H1 (cell line): ENCODE measurements at regions not wholly inside any gene's neighbourhood (a gene's known extent, or its start where the extent isn't known, plus 50 kb on each side); places are given as distances from the start of the nearest gene placed in this dataset.

Experiments used
- CTCF ChIA-PET: fragments of 300-600 bp; sonication (Branson Sonifier 250); formaldehyde crosslinking; loops from one replicate; lab custom pipeline; 2021; ENCODE audit not compliant: partially characterized antibody; lab: Charles Lee
- POLR2A ChIA-PET: fragments of 300-600 bp; sonication (Branson Sonifier 250); formaldehyde crosslinking; loops from one replicate; lab custom pipeline; 2021; ENCODE audit warnings: inconsistent platforms; ENCODE audit not compliant: partially characterized antibody; lab: Charles Lee
- DNase-seq, 2 experiments: peaks; one replicate each; pipeline versions ENCODE4 v3.0.0 to v3.0.0-alpha.2; 2010 to 2022; ENCODE audit warnings: low spot score in 2 of 2, low read depth in 1 of 2, mixed read lengths in 1 of 2
- FAIRE-seq: peaks from 2 replicates; lab custom pipeline; 2011; peaks lifted over from hg19 to GRCh38; lab: Jason Lieb, UNC
- H2AFZ ChIP-seq: 2 replicates; pipeline ENCODE4 v1.8.1; 2012; ENCODE audit warnings: low read length, inconsistent platforms
- H2AK5ac ChIP-seq: 2 replicates; pipeline ENCODE4 v1.6.1; 2013; ENCODE audit warnings: low read depth, low read length
- H2BK120ac ChIP-seq: replicated peaks from 2 replicates; pipeline ENCODE3; 2013; ENCODE audit warnings: low read depth, low read length, inconsistent platforms
- H2BK12ac ChIP-seq: 2 replicates; pipeline ENCODE4 v1.6.1; 2013; ENCODE audit warnings: low read depth, low read length
- H2BK15ac ChIP-seq: 2 replicates; pipeline ENCODE4 v1.6.1; 2013; ENCODE audit warnings: low read length
- H2BK20ac ChIP-seq: 2 replicates; pipeline ENCODE4 v1.6.1; 2013; ENCODE audit warnings: low read length
- H2BK5ac ChIP-seq: 2 replicates; pipeline ENCODE4 v1.6.1; 2013; ENCODE audit warnings: low read depth, low read length
- H3K14ac ChIP-seq: 2 replicates; pipeline ENCODE4 v1.6.1; 2013; ENCODE audit warnings: inconsistent platforms; ENCODE audit not compliant: insufficient read length
- H3K18ac ChIP-seq: 2 replicates; pipeline ENCODE4 v1.6.1; 2013; ENCODE audit warnings: low read length; ENCODE audit errors: extremely low read depth
- H3K23ac ChIP-seq: 2 replicates; pipeline ENCODE4 v1.6.1; 2013; ENCODE audit warnings: inconsistent platforms; ENCODE audit not compliant: insufficient read length
- H3K23me2 ChIP-seq: 2 replicates; pipeline ENCODE4 v1.6.1; 2013; ENCODE audit warnings: low read depth, low read length
- H3K27ac ChIP-seq: 2 replicates; pipeline ENCODE4 v1.6.1; 2011; ENCODE audit warnings: low read depth, low read length, inconsistent platforms
- H3K27me3 ChIP-seq, 4 experiments: replicated peaks in 1 of 4; 1 replicate in 1 of 4; 2 replicates in 3 of 4; pipeline versions ENCODE4 v1.6.1 to v1.8.1; 2011 to 2013; ENCODE audit warnings: low read length in 3 of 4, mild to moderate bottlenecking in 3 of 4, inconsistent platforms in 2 of 4, mixed read lengths in 2 of 4, moderate library complexity in 1 of 4; ENCODE audit not compliant: control insufficient read depth in 3 of 4, insufficient read depth in 3 of 4; ENCODE audit errors: extremely low read depth in 1 of 4
- H3K36me3 ChIP-seq, 4 experiments: 2 replicates each; pipeline versions ENCODE4 v1.6.1 to v1.8.1; 2011 to 2013; ENCODE audit warnings: mild to moderate bottlenecking in 4 of 4, low read length in 3 of 4, moderate library complexity in 2 of 4, control low read depth in 1 of 4, inconsistent platforms in 1 of 4; ENCODE audit not compliant: insufficient read depth in 4 of 4, control insufficient read depth in 2 of 4
- H3K4ac ChIP-seq: replicated peaks from 2 replicates; pipeline ENCODE3; 2013; ENCODE audit warnings: low read length, low read depth, mixed read lengths, inconsistent platforms; ENCODE audit not compliant: insufficient read length
- H3K4me1 ChIP-seq, 4 experiments: replicated peaks in 1 of 4; 1 replicate in 1 of 4; 2 replicates in 3 of 4; pipeline versions ENCODE4 v1.6.1 to v1.8.1; 2011 to 2013; ENCODE audit warnings: low read length in 3 of 4, inconsistent platforms in 2 of 4, mixed read lengths in 1 of 4; ENCODE audit not compliant: insufficient read depth in 4 of 4, control insufficient read depth in 3 of 4
- H3K4me2 ChIP-seq, 2 experiments: 2 replicates each; pipeline versions ENCODE4 v1.6.1 to v1.8.1; 2011 to 2013; ENCODE audit warnings: low read depth in 2 of 2, low read length in 2 of 2, control low read depth in 1 of 2, inconsistent platforms in 1 of 2, mild to moderate bottlenecking in 1 of 2; ENCODE audit not compliant: insufficient read depth in 1 of 2
- H3K4me3 ChIP-seq, 4 experiments: fragments of 200-600, 300-600 bp in 1 of 4; sonication (generic), shearing (Covaris generic), sonication (Bioruptor Twin) in 1 of 4; 2 replicates each; pipeline versions ENCODE4 v1.5.1 to v1.8.1; 2011 to 2016; ENCODE audit warnings: low read length in 4 of 4, low read depth in 3 of 4, control low read depth in 2 of 4, inconsistent platforms in 2 of 4, mild to moderate bottlenecking in 2 of 4, mixed read lengths in 1 of 4, moderate library complexity in 1 of 4; ENCODE audit not compliant: insufficient read depth in 2 of 4; ENCODE audit errors: extremely low read depth in 1 of 4
- H3K56ac ChIP-seq: replicated peaks from 2 replicates; pipeline ENCODE3; 2013; ENCODE audit warnings: low read depth, mild to moderate bottlenecking, mixed read lengths, low read length, inconsistent platforms; ENCODE audit not compliant: insufficient read length
- H3K79me1 ChIP-seq: 2 replicates; pipeline ENCODE4 v1.6.1; 2013; ENCODE audit warnings: low read depth, low read length, control low read depth
- H3K79me2 ChIP-seq, 2 experiments: 2 replicates each; pipeline versions ENCODE4 v1.6.1 to v1.8.1; 2012 to 2013; ENCODE audit warnings: low read length in 2 of 2, mild to moderate bottlenecking in 2 of 2, inconsistent platforms in 1 of 2; ENCODE audit not compliant: insufficient read depth in 2 of 2, control insufficient read depth in 1 of 2
- H3K9ac ChIP-seq, 4 experiments: replicated peaks in 1 of 4; 1 replicate in 1 of 4; 2 replicates in 3 of 4; pipeline versions ENCODE4 v1.6.1 to v1.8.1; 2011 to 2013; ENCODE audit warnings: low read depth in 3 of 4, low read length in 3 of 4, control low read depth in 2 of 4, mild to moderate bottlenecking in 2 of 4, moderate library complexity in 2 of 4, inconsistent platforms in 1 of 4; ENCODE audit errors: extremely low read depth in 1 of 4
- H3K9me3 ChIP-seq, 2 experiments: 2 replicates each; pipeline versions ENCODE4 v1.6.1 to v1.8.1; 2012 to 2013; ENCODE audit warnings: mild to moderate bottlenecking in 2 of 2, moderate library complexity in 2 of 2, control low read depth in 1 of 2, inconsistent platforms in 1 of 2, low read depth in 1 of 2, low read length in 1 of 2, mixed read lengths in 1 of 2; ENCODE audit not compliant: insufficient read depth in 2 of 2
- H4K20me1 ChIP-seq, 2 experiments: replicated peaks in 1 of 2; 2 replicates each; pipeline versions ENCODE3 to v1.8.1; 2011 to 2013; ENCODE audit warnings: inconsistent platforms in 2 of 2, low read length in 2 of 2, mild to moderate bottlenecking in 1 of 2; ENCODE audit not compliant: insufficient read depth in 2 of 2, control insufficient read depth in 1 of 2
- H4K5ac ChIP-seq: 2 replicates; pipeline ENCODE4 v1.6.1; 2013; ENCODE audit warnings: low read length, low read depth, mixed read lengths, inconsistent platforms; ENCODE audit not compliant: insufficient read length
- H4K8ac ChIP-seq: 2 replicates; pipeline ENCODE4 v1.8.0; 2013; ENCODE audit warnings: mild to moderate bottlenecking, moderate library complexity, low read length, inconsistent platforms; ENCODE audit not compliant: insufficient read depth; ENCODE audit errors: extremely low read depth
- H4K91ac ChIP-seq: replicated peaks from 2 replicates; pipeline ENCODE3; 2013; ENCODE audit warnings: low read length, mixed read lengths, inconsistent platforms; ENCODE audit not compliant: insufficient read length
- CBX5 ChIP-seq: fragments of 300-800, 300-1000 bp; sonication (generic); IDR thresholded peaks from 2 replicates; pipeline ENCODE4 v1.7.1; 2016; ENCODE audit warnings: antibody characterized with exemption, low read length, low read depth
- EZH2 ChIP-seq: fragments of 200-600 bp; sonication (generic); IDR thresholded peaks from 2 replicates; pipeline ENCODE4 v1.7.1; 2012; ENCODE audit warnings: low read depth, mild to moderate bottlenecking, moderate library complexity, low read length, inconsistent platforms; ENCODE audit not compliant: severe bottlenecking
- GABPA ChIP-seq: IDR thresholded peaks from 2 replicates; pipeline ENCODE4 v1.6.1; 2011; ENCODE audit warnings: mild to moderate bottlenecking, low read length, moderate library complexity, borderline replicate concordance; ENCODE audit not compliant: insufficient read depth
- HDAC2 ChIP-seq, 2 experiments: fragments of 300-600 bp in 1 of 2; sonication (generic) in 1 of 2; IDR thresholded peaks; 2 replicates each; pipeline ENCODE4 v1.6.1; 2011 to 2012; ENCODE audit warnings: low read depth in 2 of 2, low read length in 2 of 2, mild to moderate bottlenecking in 2 of 2, moderate library complexity in 2 of 2, borderline replicate concordance in 1 of 2, inconsistent platforms in 1 of 2
- JUN ChIP-seq: IDR thresholded peaks from 2 replicates; pipeline ENCODE4 v1.6.1; 2011; ENCODE audit warnings: low read depth, mild to moderate bottlenecking, improper control_type of control experiment, low read length
- JUND ChIP-seq: IDR thresholded peaks from 2 replicates; pipeline ENCODE4 v1.6.1; 2011; ENCODE audit warnings: mild to moderate bottlenecking, improper control_type of control experiment, low read length
- KDM5A ChIP-seq: fragments of 200-600 bp; IDR thresholded peaks from 2 replicates; pipeline ENCODE4 v1.7.1; 2012; ENCODE audit warnings: mild to moderate bottlenecking, low read length, inconsistent platforms, mixed read lengths
- MAFK ChIP-seq: IDR thresholded peaks from 2 replicates; pipeline ENCODE4 v1.6.1; 2012; ENCODE audit warnings: low read depth, mild to moderate bottlenecking, improper control_type of control experiment, low read length
- RXRA ChIP-seq: IDR thresholded peaks from 2 replicates; pipeline ENCODE4 v1.6.1; 2011; ENCODE audit warnings: low read depth, mild to moderate bottlenecking, low read length, moderate library complexity; ENCODE audit not compliant: insufficient read depth
- SAP30 ChIP-seq: fragments of 300-600 bp; sonication (generic); IDR thresholded peaks from 2 replicates; pipeline ENCODE4 v1.7.1; 2012; ENCODE audit warnings: low read length, moderate library complexity, mild to moderate bottlenecking, inconsistent platforms; ENCODE audit not compliant: insufficient read depth, insufficient replicate concordance
- SRF ChIP-seq: IDR thresholded peaks from 2 replicates; pipeline ENCODE4 v1.6.1; 2011; ENCODE audit warnings: mild to moderate bottlenecking, low read depth, low read length, moderate library complexity
- USF2 ChIP-seq: IDR thresholded peaks from 2 replicates; pipeline ENCODE4 v1.6.1; 2011; ENCODE audit warnings: low read length, improper control_type of control experiment
- WGBS, 2 experiments: shearing (Covaris generic) in 1 of 2; methylation state at CpG; one replicate each; pipeline versions ENCODE4 v1.1.6 to v1.1.7; 2013 to 2015; ENCODE audit warnings: low lambda C conversion rate in 2 of 2, mixed read lengths in 2 of 2, inconsistent platforms in 1 of 2, low coverage in 1 of 2, missing lambda C conversion rate in 1 of 2; ENCODE audit not compliant: insufficient replicate concordance in 2 of 2, insufficient coverage in 1 of 2, insufficient read length in 1 of 2; ENCODE audit errors: extremely low coverage in 1 of 2, missing lambda C conversion rate in 1 of 2; 5-methylcytosine and 5-hydroxymethylcytosine counted together

- no peak overlapping the region for H2AK5ac ChIP-seq
- no peaks in the 10 kb centered on the region for H3K79me1 ChIP-seq
- H2AFZ ChIP-seq = no peak overlapping the region
- no peak overlapping the region for H4K5ac ChIP-seq
- H4K91ac ChIP-seq = no peak overlapping the region
- no peak for FAIRE-seq
- no peak overlapping the region for H2BK12ac ChIP-seq
- H3K4me2 ChIP-seq = no peak overlapping the region
- H3K56ac ChIP-seq = no peak overlapping the region
- H3K4me1 ChIP-seq = no peaks in the 10 kb centered on the region
- H3K79me2 ChIP-seq = no peaks in the 10 kb centered on the region
- no peak overlapping the region for H3K23ac ChIP-seq
- H2BK15ac ChIP-seq = no peak overlapping the region
- H3K9ac ChIP-seq = no peak overlapping the region
- no peak overlapping the region for H2BK120ac ChIP-seq
- H3K27me3 ChIP-seq = peaks cover 0 to 1% (median 0%) of the 10 kb centered on the region in 4 experiments; a peak in 1 of 7 replicates
- ChIA-PET CTCF (no interaction called here), POLR2A (no interaction called here)
- H3K36me3 ChIP-seq = no peaks in the 10 kb centered on the region
- H3K4me3 ChIP-seq = no peak overlapping the region
- H4K8ac ChIP-seq = no peak overlapping the region
- H2BK5ac ChIP-seq = no peak overlapping the region
- H3K27ac ChIP-seq = no peak overlapping the region
- H3K14ac ChIP-seq = no peak overlapping the region
- no peak overlapping the region for H3K4ac ChIP-seq
- no peaks in the 10 kb centered on the region for H4K20me1 ChIP-seq
- DNase-seq = no peak
- H3K23me2 ChIP-seq = no peaks in the 10 kb centered on the region
- 93% methylated on average over 3 of the region's 3 CpGs; no CpG with 5 or more reads in 1 of the 2 experiments for WGBS, 2 experiments
- H3K18ac ChIP-seq = no peak overlapping the region
- no peak overlapping the region for H2BK20ac ChIP-seq
- no peaks in the 10 kb centered on the region for H3K9me3 ChIP-seq
- TF ChIP-seq RXRA (no peak), JUN (no peak), CBX5 (no peak), SAP30 (no peak), USF2 (no peak), JUND (no peak), SRF (no peak), EZH2 (no peak), GABPA (no peak), KDM5A (no peak), MAFK (no peak), HDAC2 (IDR thresholded peaks at IDR 0.05; ENCODE audit: borderline replicate concordance in 1 of 2, low read depth in 2 of 2, low read length in 2 of 2) (no peak)
Observed at GRCh38 chr18:65322895-65323294, 427.9 kb upstream of the CDH7 start.
